H1 (cell line): ENCODE measurements at regions not wholly inside any gene's neighbourhood (a gene's known extent, or its start where the extent isn't known, plus 50 kb on each side); places are given as distances from the start of the nearest gene placed in this dataset.

Experiments used
- CTCF ChIA-PET: fragments of 300-600 bp; sonication (Branson Sonifier 250); formaldehyde crosslinking; loops from one replicate; lab custom pipeline; 2021; ENCODE audit not compliant: partially characterized antibody; lab: Charles Lee
- POLR2A ChIA-PET: fragments of 300-600 bp; sonication (Branson Sonifier 250); formaldehyde crosslinking; loops from one replicate; lab custom pipeline; 2021; ENCODE audit warnings: inconsistent platforms; ENCODE audit not compliant: partially characterized antibody; lab: Charles Lee
- DNase-seq, 2 experiments: peaks; one replicate each; pipeline versions ENCODE4 v3.0.0 to v3.0.0-alpha.2; 2010 to 2022; ENCODE audit warnings: low spot score in 2 of 2, low read depth in 1 of 2, mixed read lengths in 1 of 2
- FAIRE-seq: peaks from 2 replicates; lab custom pipeline; 2011; peaks lifted over from hg19 to GRCh38; lab: Jason Lieb, UNC
- H2AFZ ChIP-seq: 2 replicates; pipeline ENCODE4 v1.8.1; 2012; ENCODE audit warnings: low read length, inconsistent platforms
- H2AK5ac ChIP-seq: 2 replicates; pipeline ENCODE4 v1.6.1; 2013; ENCODE audit warnings: low read depth, low read length
- H2BK120ac ChIP-seq: replicated peaks from 2 replicates; pipeline ENCODE3; 2013; ENCODE audit warnings: low read depth, low read length, inconsistent platforms
- H2BK12ac ChIP-seq: 2 replicates; pipeline ENCODE4 v1.6.1; 2013; ENCODE audit warnings: low read depth, low read length
- H2BK15ac ChIP-seq: 2 replicates; pipeline ENCODE4 v1.6.1; 2013; ENCODE audit warnings: low read length
- H2BK20ac ChIP-seq: 2 replicates; pipeline ENCODE4 v1.6.1; 2013; ENCODE audit warnings: low read length
- H2BK5ac ChIP-seq: 2 replicates; pipeline ENCODE4 v1.6.1; 2013; ENCODE audit warnings: low read depth, low read length
- H3K14ac ChIP-seq: 2 replicates; pipeline ENCODE4 v1.6.1; 2013; ENCODE audit warnings: inconsistent platforms; ENCODE audit not compliant: insufficient read length
- H3K18ac ChIP-seq: 2 replicates; pipeline ENCODE4 v1.6.1; 2013; ENCODE audit warnings: low read length; ENCODE audit errors: extremely low read depth
- H3K23ac ChIP-seq: 2 replicates; pipeline ENCODE4 v1.6.1; 2013; ENCODE audit warnings: inconsistent platforms; ENCODE audit not compliant: insufficient read length
- H3K23me2 ChIP-seq: 2 replicates; pipeline ENCODE4 v1.6.1; 2013; ENCODE audit warnings: low read depth, low read length
- H3K27ac ChIP-seq: 2 replicates; pipeline ENCODE4 v1.6.1; 2011; ENCODE audit warnings: low read depth, low read length, inconsistent platforms
- H3K27me3 ChIP-seq, 4 experiments: replicated peaks in 1 of 4; 1 replicate in 1 of 4; 2 replicates in 3 of 4; pipeline versions ENCODE4 v1.6.1 to v1.8.1; 2011 to 2013; ENCODE audit warnings: low read length in 3 of 4, mild to moderate bottlenecking in 3 of 4, inconsistent platforms in 2 of 4, mixed read lengths in 2 of 4, moderate library complexity in 1 of 4; ENCODE audit not compliant: control insufficient read depth in 3 of 4, insufficient read depth in 3 of 4; ENCODE audit errors: extremely low read depth in 1 of 4
- H3K36me3 ChIP-seq, 4 experiments: 2 replicates each; pipeline versions ENCODE4 v1.6.1 to v1.8.1; 2011 to 2013; ENCODE audit warnings: mild to moderate bottlenecking in 4 of 4, low read length in 3 of 4, moderate library complexity in 2 of 4, control low read depth in 1 of 4, inconsistent platforms in 1 of 4; ENCODE audit not compliant: insufficient read depth in 4 of 4, control insufficient read depth in 2 of 4
- H3K4ac ChIP-seq: replicated peaks from 2 replicates; pipeline ENCODE3; 2013; ENCODE audit warnings: low read length, low read depth, mixed read lengths, inconsistent platforms; ENCODE audit not compliant: insufficient read length
- H3K4me1 ChIP-seq, 4 experiments: replicated peaks in 1 of 4; 1 replicate in 1 of 4; 2 replicates in 3 of 4; pipeline versions ENCODE4 v1.6.1 to v1.8.1; 2011 to 2013; ENCODE audit warnings: low read length in 3 of 4, inconsistent platforms in 2 of 4, mixed read lengths in 1 of 4; ENCODE audit not compliant: insufficient read depth in 4 of 4, control insufficient read depth in 3 of 4
- H3K4me2 ChIP-seq, 2 experiments: 2 replicates each; pipeline versions ENCODE4 v1.6.1 to v1.8.1; 2011 to 2013; ENCODE audit warnings: low read depth in 2 of 2, low read length in 2 of 2, control low read depth in 1 of 2, inconsistent platforms in 1 of 2, mild to moderate bottlenecking in 1 of 2; ENCODE audit not compliant: insufficient read depth in 1 of 2
- H3K4me3 ChIP-seq, 4 experiments: fragments of 200-600, 300-600 bp in 1 of 4; sonication (generic), shearing (Covaris generic), sonication (Bioruptor Twin) in 1 of 4; 2 replicates each; pipeline versions ENCODE4 v1.5.1 to v1.8.1; 2011 to 2016; ENCODE audit warnings: low read length in 4 of 4, low read depth in 3 of 4, control low read depth in 2 of 4, inconsistent platforms in 2 of 4, mild to moderate bottlenecking in 2 of 4, mixed read lengths in 1 of 4, moderate library complexity in 1 of 4; ENCODE audit not compliant: insufficient read depth in 2 of 4; ENCODE audit errors: extremely low read depth in 1 of 4
- H3K56ac ChIP-seq: replicated peaks from 2 replicates; pipeline ENCODE3; 2013; ENCODE audit warnings: low read depth, mild to moderate bottlenecking, mixed read lengths, low read length, inconsistent platforms; ENCODE audit not compliant: insufficient read length
- H3K79me1 ChIP-seq: 2 replicates; pipeline ENCODE4 v1.6.1; 2013; ENCODE audit warnings: low read depth, low read length, control low read depth
- H3K79me2 ChIP-seq, 2 experiments: 2 replicates each; pipeline versions ENCODE4 v1.6.1 to v1.8.1; 2012 to 2013; ENCODE audit warnings: low read length in 2 of 2, mild to moderate bottlenecking in 2 of 2, inconsistent platforms in 1 of 2; ENCODE audit not compliant: insufficient read depth in 2 of 2, control insufficient read depth in 1 of 2
- H3K9ac ChIP-seq, 4 experiments: replicated peaks in 1 of 4; 1 replicate in 1 of 4; 2 replicates in 3 of 4; pipeline versions ENCODE4 v1.6.1 to v1.8.1; 2011 to 2013; ENCODE audit warnings: low read depth in 3 of 4, low read length in 3 of 4, control low read depth in 2 of 4, mild to moderate bottlenecking in 2 of 4, moderate library complexity in 2 of 4, inconsistent platforms in 1 of 4; ENCODE audit errors: extremely low read depth in 1 of 4
- H3K9me3 ChIP-seq, 2 experiments: 2 replicates each; pipeline versions ENCODE4 v1.6.1 to v1.8.1; 2012 to 2013; ENCODE audit warnings: mild to moderate bottlenecking in 2 of 2, moderate library complexity in 2 of 2, control low read depth in 1 of 2, inconsistent platforms in 1 of 2, low read depth in 1 of 2, low read length in 1 of 2, mixed read lengths in 1 of 2; ENCODE audit not compliant: insufficient read depth in 2 of 2
- H4K20me1 ChIP-seq, 2 experiments: replicated peaks in 1 of 2; 2 replicates each; pipeline versions ENCODE3 to v1.8.1; 2011 to 2013; ENCODE audit warnings: inconsistent platforms in 2 of 2, low read length in 2 of 2, mild to moderate bottlenecking in 1 of 2; ENCODE audit not compliant: insufficient read depth in 2 of 2, control insufficient read depth in 1 of 2
- H4K5ac ChIP-seq: 2 replicates; pipeline ENCODE4 v1.6.1; 2013; ENCODE audit warnings: low read length, low read depth, mixed read lengths, inconsistent platforms; ENCODE audit not compliant: insufficient read length
- H4K8ac ChIP-seq: 2 replicates; pipeline ENCODE4 v1.8.0; 2013; ENCODE audit warnings: mild to moderate bottlenecking, moderate library complexity, low read length, inconsistent platforms; ENCODE audit not compliant: insufficient read depth; ENCODE audit errors: extremely low read depth
- H4K91ac ChIP-seq: replicated peaks from 2 replicates; pipeline ENCODE3; 2013; ENCODE audit warnings: low read length, mixed read lengths, inconsistent platforms; ENCODE audit not compliant: insufficient read length
- CREB1 ChIP-seq: IDR thresholded peaks from 2 replicates; pipeline ENCODE4 v1.6.1; 2012; ENCODE audit warnings: inconsistent platforms
- CTBP2 ChIP-seq: IDR thresholded peaks from 2 replicates; pipeline ENCODE4 v1.7.0; 2011; ENCODE audit warnings: borderline replicate concordance, mild to moderate bottlenecking, moderate library complexity, mixed read lengths, low read length; ENCODE audit not compliant: insufficient read depth, insufficient read length
- MAX ChIP-seq: IDR thresholded peaks from 2 replicates; pipeline ENCODE4 v1.6.1; 2012; ENCODE audit warnings: inconsistent platforms
- NANOG ChIP-seq: IDR thresholded peaks from 2 replicates; pipeline ENCODE4 v1.6.1; 2011; ENCODE audit warnings: low read length, low read depth, mild to moderate bottlenecking, inconsistent platforms; ENCODE audit not compliant: insufficient read depth, poor library complexity, severe bottlenecking
- PHF8 ChIP-seq: fragments of 200-600 bp; sonication (generic); conservative IDR thresholded peaks from 2 replicates; pipeline ENCODE4 v1.7.1; 2012; ENCODE audit warnings: low read depth, mild to moderate bottlenecking, inconsistent platforms, low read length, moderate library complexity
- RNF2 ChIP-seq: fragments of 200-900, 300-1000 bp; sonication (generic); IDR thresholded peaks from 2 replicates; pipeline ENCODE4 v1.7.1; 2016; ENCODE audit warnings: borderline replicate concordance, low read depth, mild to moderate bottlenecking, antibody characterized with exemption, low read length; ENCODE audit not compliant: poor library complexity, severe bottlenecking; ENCODE audit errors: missing control alignments
- SAP30 ChIP-seq: fragments of 300-600 bp; sonication (generic); IDR thresholded peaks from 2 replicates; pipeline ENCODE4 v1.7.1; 2012; ENCODE audit warnings: low read length, moderate library complexity, mild to moderate bottlenecking, inconsistent platforms; ENCODE audit not compliant: insufficient read depth, insufficient replicate concordance
- SP2 ChIP-seq: IDR thresholded peaks from 2 replicates; pipeline ENCODE4 v1.6.1; 2012; ENCODE audit warnings: mild to moderate bottlenecking, low read length, inconsistent platforms
- TCF12 ChIP-seq: IDR thresholded peaks from 2 replicates; pipeline ENCODE4 v1.6.1; 2011; ENCODE audit warnings: low read depth, mild to moderate bottlenecking, low read length
- USF2 ChIP-seq: IDR thresholded peaks from 2 replicates; pipeline ENCODE4 v1.6.1; 2011; ENCODE audit warnings: low read length, improper control_type of control experiment
- ZNF274 ChIP-seq: IDR thresholded peaks from 2 replicates; pipeline ENCODE4 v1.7.0; 2012; ENCODE audit warnings: low read length, borderline replicate concordance; ENCODE audit errors: extremely low read depth
- WGBS, 2 experiments: shearing (Covaris generic) in 1 of 2; methylation state at CpG; one replicate each; pipeline versions ENCODE4 v1.1.6 to v1.1.7; 2013 to 2015; ENCODE audit warnings: low lambda C conversion rate in 2 of 2, mixed read lengths in 2 of 2, inconsistent platforms in 1 of 2, low coverage in 1 of 2, missing lambda C conversion rate in 1 of 2; ENCODE audit not compliant: insufficient replicate concordance in 2 of 2, insufficient coverage in 1 of 2, insufficient read length in 1 of 2; ENCODE audit errors: extremely low coverage in 1 of 2, missing lambda C conversion rate in 1 of 2; 5-methylcytosine and 5-hydroxymethylcytosine counted together

GRCh38 chr13:39864221-39864620 is 208.8 kb downstream of the COG6 start:
- FAIRE-seq = no peak
- Histone ChIP-seq H2BK15ac (no peak overlapping the region), H3K23ac (no peak overlapping the region), H3K56ac (no peak overlapping the region), H3K79me2 (no peaks in the 10 kb centered on the region), H3K36me3 (no peaks in the 10 kb centered on the region), H2BK20ac (no peak overlapping the region), H3K14ac (no peak overlapping the region), H3K4me2 (no peak overlapping the region), H3K4me3 (no peak overlapping the region), H2BK120ac (no peak overlapping the region), H3K18ac (no peak overlapping the region), H3K9me3 (no peaks in the 10 kb centered on the region), H2AFZ (no peak overlapping the region), H2BK5ac (no peak overlapping the region), H3K9ac (no peak overlapping the region), H4K5ac (no peak overlapping the region), H4K91ac (no peak overlapping the region), H3K4me1 (no peaks in the 10 kb centered on the region), H4K8ac (no peak overlapping the region), H3K79me1 (no peaks in the 10 kb centered on the region), H2BK12ac (no peak overlapping the region), H3K27ac (no peak overlapping the region), H3K27me3 (no peaks in the 10 kb centered on the region), H3K4ac (no peak overlapping the region), H4K20me1 (no peaks in the 10 kb centered on the region), H3K23me2 (no peaks in the 10 kb centered on the region), H2AK5ac (no peak overlapping the region)
- WGBS, 2 experiments = 88 to 100% methylated on average over 1 to 5 of the region's 5 CpGs
- ChIA-PET CTCF (interaction anchor here (1.1 to 1.4 kb wide), 3 partner anchors 27 to 87 kb away, joined by 3 to 4 read pairs (median 3); no protein-coding TSS in a partner anchor), POLR2A (interaction anchor here (1.4 kb wide), 1 partner anchor 18 kb away, joined by 3 read pairs; no protein-coding TSS in a partner anchor)
- no peak for DNase-seq
- TF ChIP-seq MAX = no peak
- TF ChIP-seq ZNF274 = no peak
- TF ChIP-seq SP2 = no peak
- no peak for TF ChIP-seq NANOG
- no peak for TF ChIP-seq RNF2
- no peak for TF ChIP-seq CTBP2
- no peak for TF ChIP-seq PHF8
- TF ChIP-seq CREB1 = no peak
- TF ChIP-seq USF2 = no peak
- no peak for TF ChIP-seq SAP30
- TF ChIP-seq TCF12 = no peak
